NB4 (cell line): ENCODE measurements at regions not wholly inside any gene's neighbourhood (a gene's known extent, or its start where the extent isn't known, plus 50 kb on each side); places are given as distances from the start of the nearest gene placed in this dataset.

Experiments used
- DNase-seq: peaks from one replicate; pipeline ENCODE4 v3.0.0; 2010; ENCODE audit warnings: low read depth
- H3K4me3 ChIP-seq: one replicate; pipeline ENCODE4 v1.5.1; 2011; ENCODE audit warnings: mild to moderate bottlenecking, low read depth, low read length, moderate library complexity
- MYC ChIP-seq: IDR thresholded peaks from 2 replicates; pipeline ENCODE4 v1.6.1; 2011; ENCODE audit warnings: low read depth, low read length
- POLR2A ChIP-seq: IDR thresholded peaks from 2 replicates; pipeline ENCODE4 v1.6.1; 2011; ENCODE audit warnings: mild to moderate bottlenecking; ENCODE audit not compliant: insufficient read length; ENCODE audit errors: extremely low read depth
- TF ChIP-seq, protein P1 (sequence below): IDR thresholded peaks from one replicate; pipeline ENCODE4 v1.5.1; 2012; ENCODE audit warnings: low read depth, low read length
- TF ChIP-seq, protein P2 (sequence below): IDR thresholded peaks from 2 replicates; pipeline ENCODE4 v1.6.1; 2011; ENCODE audit warnings: low read depth, low read length

DNA sequence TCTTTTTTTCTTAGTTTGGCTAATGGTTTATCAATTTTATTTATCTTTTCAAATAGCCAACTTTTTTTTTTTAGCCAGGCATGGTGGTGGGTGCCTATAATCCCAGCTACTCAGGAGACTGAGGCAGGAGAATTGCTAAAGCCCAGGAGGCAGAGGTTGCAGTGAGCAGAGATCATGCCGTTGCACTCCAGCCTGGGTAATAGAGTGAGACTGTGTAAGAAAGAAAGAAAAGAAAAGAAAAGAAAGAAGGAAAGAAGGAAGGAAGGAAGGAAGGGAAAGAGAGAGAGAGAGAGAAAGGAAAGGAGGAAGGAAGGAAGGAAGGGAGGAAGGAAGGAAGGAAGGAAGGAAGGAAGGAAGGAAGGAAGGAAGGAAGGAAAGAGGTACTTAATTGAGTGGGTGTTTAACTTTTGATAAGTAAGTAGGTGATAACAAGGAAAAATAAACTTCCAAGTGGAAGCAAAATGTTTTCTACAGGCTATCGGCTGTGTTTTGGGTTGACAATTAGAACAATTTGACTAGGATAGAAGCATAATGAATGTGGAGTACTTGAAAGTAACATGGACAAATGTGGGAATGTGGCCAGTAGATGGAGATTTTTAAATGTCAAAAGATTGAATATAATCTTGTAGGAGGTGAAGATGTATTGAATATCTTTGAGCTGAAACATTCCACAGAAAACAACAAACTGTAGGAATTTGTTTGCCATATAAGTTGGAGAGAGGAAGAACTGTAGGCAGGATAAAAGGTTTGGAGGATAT lies 62.8 kb upstream of the MYO16 start:
- TF ChIP-seq, protein P1, sequence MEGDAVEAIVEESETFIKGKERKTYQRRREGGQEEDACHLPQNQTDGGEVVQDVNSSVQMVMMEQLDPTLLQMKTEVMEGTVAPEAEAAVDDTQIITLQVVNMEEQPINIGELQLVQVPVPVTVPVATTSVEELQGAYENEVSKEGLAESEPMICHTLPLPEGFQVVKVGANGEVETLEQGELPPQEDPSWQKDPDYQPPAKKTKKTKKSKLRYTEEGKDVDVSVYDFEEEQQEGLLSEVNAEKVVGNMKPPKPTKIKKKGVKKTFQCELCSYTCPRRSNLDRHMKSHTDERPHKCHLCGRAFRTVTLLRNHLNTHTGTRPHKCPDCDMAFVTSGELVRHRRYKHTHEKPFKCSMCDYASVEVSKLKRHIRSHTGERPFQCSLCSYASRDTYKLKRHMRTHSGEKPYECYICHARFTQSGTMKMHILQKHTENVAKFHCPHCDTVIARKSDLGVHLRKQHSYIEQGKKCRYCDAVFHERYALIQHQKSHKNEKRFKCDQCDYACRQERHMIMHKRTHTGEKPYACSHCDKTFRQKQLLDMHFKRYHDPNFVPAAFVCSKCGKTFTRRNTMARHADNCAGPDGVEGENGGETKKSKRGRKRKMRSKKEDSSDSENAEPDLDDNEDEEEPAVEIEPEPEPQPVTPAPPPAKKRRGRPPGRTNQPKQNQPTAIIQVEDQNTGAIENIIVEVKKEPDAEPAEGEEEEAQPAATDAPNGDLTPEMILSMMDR: no peak
- TF ChIP-seq POLR2A (no peak), MYC (no peak)
- TF ChIP-seq, protein P2, sequence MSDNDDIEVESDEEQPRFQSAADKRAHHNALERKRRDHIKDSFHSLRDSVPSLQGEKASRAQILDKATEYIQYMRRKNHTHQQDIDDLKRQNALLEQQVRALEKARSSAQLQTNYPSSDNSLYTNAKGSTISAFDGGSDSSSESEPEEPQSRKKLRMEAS: no peak
- no peak overlapping the region for H3K4me3 ChIP-seq
- no peak for DNase-seq

DNA sequence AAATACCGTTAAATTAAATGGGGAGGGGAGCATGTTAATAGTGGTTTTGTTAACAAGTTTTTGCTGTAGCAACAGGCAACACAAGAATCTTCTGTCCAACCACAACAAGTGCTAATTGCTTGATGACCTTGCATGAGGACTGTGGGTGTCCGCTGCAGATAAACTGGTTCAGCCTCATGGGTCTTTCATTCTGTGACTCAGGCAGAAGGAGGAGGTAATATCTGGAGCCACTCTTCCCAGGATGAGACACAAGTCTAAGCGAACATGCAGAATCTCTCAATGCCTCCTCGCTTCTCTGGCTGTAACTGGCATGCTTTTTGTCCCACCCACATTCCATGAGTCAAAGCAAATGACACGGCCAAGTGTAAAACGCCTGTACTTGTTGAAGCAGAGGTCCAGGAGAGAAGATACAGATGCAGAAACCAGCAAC lies 56.6 kb upstream of the MYO16 start:
- no peak overlapping the region for H3K4me3 ChIP-seq
- DNase-seq: no peak
- TF ChIP-seq, protein P2: no peak
- TF ChIP-seq POLR2A (no peak), MYC (no peak)
- TF ChIP-seq, protein P1: no peak

DNA sequence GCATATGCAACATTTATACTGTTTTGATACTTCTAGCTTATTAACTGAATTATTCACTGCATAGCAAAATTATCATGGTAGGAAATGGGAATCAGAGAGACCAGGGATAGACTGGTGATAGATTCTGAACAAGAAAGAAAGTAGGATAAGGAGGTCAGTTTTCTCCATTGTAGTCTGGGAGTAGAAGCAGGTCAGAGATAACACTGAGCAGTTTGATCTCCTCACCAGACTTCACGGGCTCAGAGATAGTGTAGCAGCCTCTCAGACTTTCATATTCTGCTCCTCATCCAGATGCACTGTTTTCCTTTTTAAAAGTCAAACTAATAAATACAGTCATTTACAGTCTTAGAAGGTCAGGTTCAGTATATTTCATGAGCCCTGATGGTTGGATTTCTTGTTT lies 56.0 kb upstream of the MYO16 start:
- DNase-seq: no peak
- H3K4me3 ChIP-seq: no peak overlapping the region
- TF ChIP-seq, protein P1: no peak
- TF ChIP-seq POLR2A (no peak), MYC (no peak)
- TF ChIP-seq, protein P2: no peak

DNA sequence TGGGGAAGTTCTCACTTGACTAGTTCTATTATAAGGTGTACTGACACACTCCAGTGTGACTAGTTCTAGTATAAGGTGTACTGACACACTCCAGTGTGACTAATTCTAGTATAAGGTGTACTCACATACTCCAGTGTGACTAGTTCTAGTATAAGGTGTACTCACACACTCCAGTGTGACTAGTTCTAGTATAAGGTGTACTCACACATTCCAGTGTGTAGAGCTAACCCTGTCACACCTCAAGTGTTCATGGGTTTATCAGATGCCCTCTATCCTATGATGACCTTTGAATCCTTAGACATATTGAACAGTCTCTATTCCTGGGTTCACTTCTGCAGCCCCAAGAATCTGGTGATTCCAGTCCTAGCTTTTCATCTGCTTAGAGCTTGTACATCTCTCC lies 54.6 kb upstream of the MYO16 start:
- no peak for DNase-seq
- TF ChIP-seq POLR2A (no peak), MYC (no peak)
- TF ChIP-seq, protein P1: no peak
- TF ChIP-seq, protein P2: no peak
- H3K4me3 ChIP-seq: no peak overlapping the region

DNA sequence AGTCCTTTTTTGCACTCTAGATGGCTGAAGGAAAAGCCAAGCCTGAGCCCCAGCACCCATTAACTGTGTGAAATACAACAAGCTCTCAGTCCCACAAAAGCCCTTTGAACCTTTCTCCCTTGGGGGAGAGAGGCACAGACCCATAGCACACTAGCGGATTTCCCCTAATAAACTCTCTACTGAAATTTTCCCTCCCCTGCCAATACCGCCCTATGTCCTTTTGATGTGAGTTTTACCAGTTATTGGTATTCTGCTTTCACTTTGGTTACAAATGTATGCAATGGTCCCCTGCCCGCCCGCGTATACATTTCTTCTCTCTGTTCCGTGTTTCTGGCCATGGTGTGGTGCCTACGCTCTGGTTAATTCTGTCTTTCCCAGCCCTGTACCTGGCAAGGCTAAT lies 54.0 kb upstream of the MYO16 start:
- TF ChIP-seq, protein P2: no peak
- TF ChIP-seq POLR2A (no peak), MYC (no peak)
- TF ChIP-seq, protein P1: no peak

More for the DNA sequence above, 54.0 kb upstream of the MYO16 start:
- DNase-seq: no peak
- H3K4me3 ChIP-seq: no peak overlapping the region
